SJCRH30 (cell line): ENCODE measurements at regions not wholly inside any gene's neighbourhood (a gene's known extent, or its start where the extent isn't known, plus 50 kb on each side); places are given as distances from the start of the nearest gene placed in this dataset.
"Not testable (repeated sequence)": the region's sequence is repeated elsewhere in the genome, so short reads cannot be mapped to it uniquely, and the experiment has no call there.

Source experiments
- DNase-seq, 2 experiments: peaks; one replicate each; pipeline ENCODE4 v3.0.0-alpha.2; 2015 to 2020
- H3K27ac ChIP-seq: fragments of 250-450 bp; sonication (Bioruptor Pico); 2 replicates; pipeline ENCODE4 v1.5.1; 2020; ENCODE audit warnings: mild to moderate bottlenecking, moderate library complexity
- H3K27me3 ChIP-seq: fragments of 250-450 bp; sonication (Bioruptor Pico); 2 replicates; pipeline ENCODE4 v1.5.1; 2020; ENCODE audit warnings: mild to moderate bottlenecking, moderate library complexity
- H3K36me3 ChIP-seq: fragments of 250-450 bp; sonication (Bioruptor Pico); 2 replicates; pipeline ENCODE4 v1.5.1; 2020; ENCODE audit warnings: mild to moderate bottlenecking, moderate library complexity
- H3K4me1 ChIP-seq: fragments of 250-450 bp; sonication (Bioruptor Pico); 2 replicates; pipeline ENCODE4 v1.5.1; 2020; ENCODE audit warnings: mild to moderate bottlenecking, moderate library complexity
- H3K4me3 ChIP-seq: fragments of 250-450 bp; sonication (Bioruptor Pico); 2 replicates; pipeline ENCODE4 v1.5.1; 2020; ENCODE audit warnings: mild to moderate bottlenecking, moderate library complexity
- H3K9me3 ChIP-seq: fragments of 250-450 bp; sonication (Bioruptor Pico); replicated peaks from 2 replicates; pipeline ENCODE4 v1.5.1; 2020; ENCODE audit warnings: mild to moderate bottlenecking, moderate library complexity

- Histone ChIP-seq H3K4me3 (no peak overlapping the region), H3K27me3 (no peaks in the 10 kb centered on the region), H3K9me3 (no peaks in the 10 kb centered on the region), H3K36me3 (no peaks in the 10 kb centered on the region), H3K4me1 (no peaks in the 10 kb centered on the region), H3K27ac (no peak overlapping the region)
- DNase-seq = peak; percentile 33 to 65
Observed at GRCh38 chr7:108875139-108875538, 305.5 kb downstream of the DNAJB9 start.

GRCh38 chr7:108890862-108891261 lies 321.2 kb downstream of the DNAJB9 start:
- H3K4me1 ChIP-seq = no peaks in the 10 kb centered on the region
- H3K4me3 ChIP-seq = no peak overlapping the region
- no peaks in the 10 kb centered on the region for H3K36me3 ChIP-seq
- no peaks in the 10 kb centered on the region for H3K9me3 ChIP-seq
- DNase-seq = no peak
- H3K27ac ChIP-seq = no peak overlapping the region
- no peaks in the 10 kb centered on the region for H3K27me3 ChIP-seq

GRCh38 chr7:108908456-108908855 lies 338.8 kb downstream of the DNAJB9 start:
- no peaks in the 10 kb centered on the region for H3K27me3 ChIP-seq
- no peaks in the 10 kb centered on the region for H3K4me1 ChIP-seq
- H3K4me3 ChIP-seq = no peak overlapping the region
- no peaks in the 10 kb centered on the region for H3K36me3 ChIP-seq
- no peak overlapping the region for H3K27ac ChIP-seq
- no peaks in the 10 kb centered on the region for H3K9me3 ChIP-seq
- DNase-seq = no peak

- no peaks in the 10 kb centered on the region for H3K27me3 ChIP-seq
- no peaks in the 10 kb centered on the region for H3K9me3 ChIP-seq
- no peak for DNase-seq
- no peaks in the 10 kb centered on the region for H3K36me3 ChIP-seq
- H3K4me3 ChIP-seq = no peak overlapping the region
- no peak overlapping the region for H3K27ac ChIP-seq
- H3K4me1 ChIP-seq = no peaks in the 10 kb centered on the region
Observed at GRCh38 chr7:108911016-108911415, 341.3 kb downstream of the DNAJB9 start.

- H3K9me3 ChIP-seq = no peaks in the 10 kb centered on the region
- H3K36me3 ChIP-seq = no peaks in the 10 kb centered on the region
- H3K27ac ChIP-seq = no peak overlapping the region
- no peak overlapping the region for H3K4me3 ChIP-seq
- no peaks in the 10 kb centered on the region for H3K27me3 ChIP-seq
- no peak for DNase-seq
- no peaks in the 10 kb centered on the region for H3K4me1 ChIP-seq
Observed at GRCh38 chr7:108920490-108920889, 350.8 kb downstream of the DNAJB9 start.

GRCh38 chr7:108943048-108943447 lies 373.4 kb downstream of the DNAJB9 start:
- not testable (repeated sequence) for H3K27me3 ChIP-seq, H3K4me3 ChIP-seq, H3K27ac ChIP-seq, H3K36me3 ChIP-seq, H3K4me1 ChIP-seq, DNase-seq, H3K9me3 ChIP-seq

- no peaks in the 10 kb centered on the region for H3K36me3 ChIP-seq
Observed at GRCh38 chr7:108947526-108947925, 377.9 kb downstream of the DNAJB9 start.

GRCh38 chr7:108972004-108972403 lies 402.3 kb downstream of the DNAJB9 start:
- Histone ChIP-seq H3K27me3 (no peaks in the 10 kb centered on the region; the same call in 1 of the 2 replicates), H3K4me3 (no peak overlapping the region), H3K4me1 (no peaks in the 10 kb centered on the region), H3K27ac (no peak overlapping the region), H3K36me3 (no peaks in the 10 kb centered on the region), H3K9me3 (no peaks in the 10 kb centered on the region)
- DNase-seq = no peak

More at GRCh38 chr7:108947526-108947925, 377.9 kb downstream of the DNAJB9 start:
- peak in 1 of 2 experiments; percentile 16 for DNase-seq
- Histone ChIP-seq H3K9me3 (0 out of 2 replicates have a peak, but pooled peaks cover 2% of the 10 kb centered on the region), H3K27me3 (no peaks in the 10 kb centered on the region), H3K4me3 (no peak overlapping the region), H3K27ac (no peak overlapping the region), H3K4me1 (no peaks in the 10 kb centered on the region)

GRCh38 chr7:108973075-108973474 lies 403.4 kb downstream of the DNAJB9 start:
- H3K9me3 ChIP-seq = no peaks in the 10 kb centered on the region
- H3K27ac ChIP-seq = no peak overlapping the region
- no peaks in the 10 kb centered on the region for H3K36me3 ChIP-seq
- no peaks in the 10 kb centered on the region for H3K4me1 ChIP-seq
- peak in 1 of 2 experiments; percentile 20 for DNase-seq
- H3K27me3 ChIP-seq = no peaks in the 10 kb centered on the region; the same call in 1 of the 2 replicates
- no peak overlapping the region for H3K4me3 ChIP-seq

GRCh38 chr7:108974641-108975040 lies 405.0 kb downstream of the DNAJB9 start:
- DNase-seq = no peak
- Histone ChIP-seq H3K27me3 (no peaks in the 10 kb centered on the region; the same call in 1 of the 2 replicates), H3K4me3 (no peak overlapping the region)

GRCh38 chr7:108985037-108985436 lies 415.4 kb downstream of the DNAJB9 start:
- no peak overlapping the region for H3K27ac ChIP-seq
- H3K4me1 ChIP-seq = no peaks in the 10 kb centered on the region
- no peak overlapping the region for H3K4me3 ChIP-seq
- H3K27me3 ChIP-seq = no peaks in the 10 kb centered on the region
- no peak for DNase-seq
- H3K36me3 ChIP-seq = no peaks in the 10 kb centered on the region
- no peaks in the 10 kb centered on the region for H3K9me3 ChIP-seq

More at GRCh38 chr7:108974641-108975040, 405.0 kb downstream of the DNAJB9 start:
- Histone ChIP-seq H3K36me3 (no peaks in the 10 kb centered on the region), H3K9me3 (no peaks in the 10 kb centered on the region), H3K27ac (no peak overlapping the region), H3K4me1 (no peaks in the 10 kb centered on the region)

- no peak for DNase-seq
- no peaks in the 10 kb centered on the region for H3K27me3 ChIP-seq
- no peaks in the 10 kb centered on the region for H3K36me3 ChIP-seq
- H3K4me1 ChIP-seq = no peaks in the 10 kb centered on the region
- no peak overlapping the region for H3K4me3 ChIP-seq
- no peaks in the 10 kb centered on the region for H3K9me3 ChIP-seq
- no peak overlapping the region for H3K27ac ChIP-seq
Observed at GRCh38 chr7:108989319-108989718, 419.6 kb downstream of the DNAJB9 start.

GRCh38 chr7:108997480-108997879 lies 427.8 kb downstream of the DNAJB9 start:
- DNase-seq = no peak
- Histone ChIP-seq H3K27me3 (no peaks in the 10 kb centered on the region), H3K4me1 (no peaks in the 10 kb centered on the region), H3K27ac (no peak overlapping the region), H3K4me3 (no peak overlapping the region), H3K36me3 (no peaks in the 10 kb centered on the region), H3K9me3 (no peaks in the 10 kb centered on the region)

GRCh38 chr7:109003742-109004141 lies 434.1 kb downstream of the DNAJB9 start:
- H3K4me3 ChIP-seq = no peak overlapping the region
- H3K27me3 ChIP-seq = no peaks in the 10 kb centered on the region
- H3K4me1 ChIP-seq = no peaks in the 10 kb centered on the region
- no peak for DNase-seq
- H3K9me3 ChIP-seq = no peaks in the 10 kb centered on the region
- H3K36me3 ChIP-seq = no peaks in the 10 kb centered on the region
- no peak overlapping the region for H3K27ac ChIP-seq

- H3K4me3 ChIP-seq = no peak overlapping the region
- H3K27ac ChIP-seq = no peak overlapping the region
- no peaks in the 10 kb centered on the region for H3K4me1 ChIP-seq
- H3K27me3 ChIP-seq = no peaks in the 10 kb centered on the region
- no peak for DNase-seq
- H3K9me3 ChIP-seq = no peaks in the 10 kb centered on the region
- H3K36me3 ChIP-seq = no peaks in the 10 kb centered on the region
Observed at GRCh38 chr7:109009636-109010035, 440.0 kb downstream of the DNAJB9 start.

GRCh38 chr7:109020251-109020650 lies 450.6 kb downstream of the DNAJB9 start:
- no peak for DNase-seq
- Histone ChIP-seq H3K4me1 (no peaks in the 10 kb centered on the region), H3K27me3 (no peaks in the 10 kb centered on the region), H3K27ac (no peak overlapping the region), H3K9me3 (no peaks in the 10 kb centered on the region), H3K36me3 (no peaks in the 10 kb centered on the region), H3K4me3 (no peak overlapping the region)
